Activated CD4-positive, alpha-beta T cell treated with anti-CD3 and anti-CD28 coated beads, Interleukin-2, amount 50 U/mL, for 1 hour (primary cell): ENCODE measurements at regions not wholly inside any gene's neighbourhood (a gene's known extent, or its start where the extent isn't known, plus 50 kb on each side); places are given as distances from the start of the nearest gene placed in this dataset.

Experiments
- DNase-seq: peaks from one replicate; pipeline ENCODE4 v3.0.0-alpha.2; 2020

DNA sequence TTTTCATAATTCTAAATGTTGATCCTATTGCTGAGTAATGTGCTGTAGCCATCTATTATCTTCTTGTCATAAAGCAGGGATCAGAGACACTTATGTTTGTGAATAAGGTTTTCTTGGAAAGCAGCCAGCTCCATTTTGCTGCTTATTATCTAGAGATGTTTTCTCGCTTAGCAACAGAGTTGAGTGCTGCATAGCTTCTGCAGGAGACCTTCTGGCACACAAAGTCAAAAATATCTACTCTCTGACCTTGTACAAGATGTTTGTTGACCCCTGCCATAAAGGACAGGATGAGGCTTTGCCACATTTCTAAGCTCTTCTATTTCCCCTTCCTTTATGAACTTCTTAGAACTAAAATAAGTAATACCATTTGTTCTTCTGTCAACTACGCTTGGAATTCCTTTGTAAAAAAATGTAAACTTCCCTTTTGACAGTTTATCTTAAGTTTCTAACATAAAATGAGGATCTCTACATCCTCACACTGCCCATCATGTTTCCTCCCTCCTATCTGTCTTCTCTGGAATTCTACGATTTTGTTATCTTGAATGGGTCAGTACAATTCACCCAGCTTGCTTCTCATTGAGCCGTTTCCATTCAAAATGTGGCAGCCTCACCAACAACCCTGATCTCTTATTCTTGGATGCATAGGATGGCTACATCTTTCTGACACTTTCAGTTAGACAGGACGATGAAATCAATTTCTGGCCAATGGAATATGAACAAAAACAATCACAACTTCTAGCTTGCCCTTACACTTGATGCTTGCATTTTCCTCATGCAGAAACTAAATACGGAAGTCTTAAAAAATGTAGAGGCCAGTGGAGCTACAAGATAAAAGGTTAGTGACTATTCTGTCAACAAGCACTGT is 1377.0 kb downstream of the SUCLG1 start:
- no peak for DNase-seq

DNA sequence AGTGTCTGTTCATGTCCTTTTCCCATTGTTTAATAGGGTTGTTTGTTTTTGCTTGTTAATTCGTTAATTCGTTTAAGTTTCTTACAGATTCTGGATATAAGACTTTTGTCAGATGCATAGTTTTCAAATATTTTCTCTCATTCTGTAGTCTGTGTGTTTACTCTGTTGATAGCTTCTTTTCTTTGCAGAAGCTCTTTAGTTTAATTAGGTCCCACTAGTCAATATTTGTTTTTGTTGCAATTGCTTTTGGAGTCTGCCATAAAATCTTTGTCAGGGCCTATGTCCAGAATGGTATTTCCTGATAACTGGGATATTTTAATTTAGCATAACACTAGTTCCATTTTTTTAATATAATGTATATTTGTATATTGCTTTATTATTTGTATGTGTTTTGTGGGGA is 1380.1 kb downstream of the SUCLG1 start:
- no peak for DNase-seq

DNA sequence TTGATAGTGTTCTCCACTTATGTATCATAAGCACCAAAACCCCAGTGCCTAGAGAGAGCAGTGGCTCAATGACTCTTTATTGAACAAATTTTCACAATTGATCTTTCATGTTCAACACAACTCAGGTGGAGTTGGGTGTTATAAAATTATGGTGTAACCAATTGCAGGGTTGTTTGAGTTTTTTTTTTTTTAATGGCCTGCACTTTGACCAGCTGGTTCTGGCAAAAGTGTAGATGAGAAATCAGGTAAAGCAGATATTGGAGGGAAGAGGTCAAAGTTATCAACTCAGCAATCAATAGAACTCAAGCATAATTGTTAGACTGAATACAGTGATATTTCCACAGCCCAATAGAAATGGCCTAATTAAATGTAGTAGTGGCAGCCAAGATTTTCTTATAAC is 1386.3 kb downstream of the SUCLG1 start:
- no peak for DNase-seq

DNA sequence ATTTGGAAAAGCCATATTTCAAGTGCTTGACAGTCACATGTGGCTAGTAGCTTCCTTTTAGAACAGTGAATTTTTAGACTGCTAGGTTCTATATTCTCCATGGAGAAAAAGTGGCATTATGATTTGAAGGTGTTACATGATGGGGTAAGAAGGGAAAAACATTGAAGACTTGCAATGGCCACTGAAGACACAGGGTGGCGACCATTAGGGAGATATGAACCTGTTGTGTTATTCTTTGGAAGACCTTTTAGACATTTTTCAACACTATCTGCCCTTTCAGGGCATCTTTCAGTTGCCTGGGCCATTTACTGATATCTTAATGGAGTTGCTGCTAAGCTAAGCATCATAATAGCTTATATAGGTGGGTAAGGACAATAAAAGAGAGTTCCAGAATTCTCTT is 1387.2 kb downstream of the SUCLG1 start:
- DNase-seq, result no peak

- DNase-seq, result no peak
Observed at GRCh38 chr2:83071352-83071751, 1387.7 kb downstream of the SUCLG1 start.

- DNase-seq, result no peak
Observed at GRCh38 chr2:83069724-83070123, 1389.4 kb downstream of the SUCLG1 start.

DNA sequence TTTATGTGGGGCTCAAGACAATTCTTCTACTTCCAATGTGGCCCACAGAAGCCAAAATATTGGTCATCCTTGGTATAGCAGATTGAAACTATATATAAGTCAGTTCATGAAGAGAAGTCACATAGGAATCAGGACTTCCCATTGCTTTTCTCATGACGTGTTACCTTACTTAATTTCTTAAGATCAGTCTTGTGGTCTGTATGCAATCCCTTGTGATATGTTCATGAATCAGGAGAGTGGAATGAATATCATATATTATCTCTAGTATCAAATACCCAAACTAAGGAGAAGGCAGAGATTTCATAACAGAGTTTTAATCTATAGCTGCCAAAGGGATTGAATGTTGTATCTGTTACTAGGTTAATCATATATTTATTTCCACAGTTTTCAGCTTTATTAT is 1390.4 kb downstream of the SUCLG1 start:
- DNase-seq, result no peak

- DNase-seq, result no peak
Observed at GRCh38 chr2:83067947-83068346, 1391.1 kb downstream of the SUCLG1 start.

GRCh38 chr2:83063933-83064332 is 1395.1 kb downstream of the SUCLG1 start:
- no peak for DNase-seq

DNA sequence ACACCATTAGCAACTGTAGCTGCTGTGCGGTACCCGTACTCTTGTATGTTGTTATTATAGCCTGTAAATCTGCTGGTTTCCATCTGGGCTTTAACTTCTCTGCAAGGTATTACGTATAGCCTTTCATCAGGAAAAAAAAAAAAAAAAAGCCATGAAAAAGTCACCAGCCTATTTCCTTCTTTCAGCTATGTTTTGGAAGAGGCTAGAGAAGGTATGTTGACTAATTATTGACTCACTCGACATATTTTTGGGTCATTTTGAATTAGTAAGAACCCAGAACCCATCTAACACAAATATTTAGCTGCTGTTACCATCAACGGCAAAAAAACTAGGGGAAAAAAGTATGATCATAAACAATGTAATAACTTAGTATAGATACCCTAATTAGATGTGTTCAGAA is 1395.6 kb downstream of the SUCLG1 start:
- DNase-seq, result no peak

- DNase-seq, result no peak
Observed at GRCh38 chr2:83058683-83059082, 1400.4 kb downstream of the SUCLG1 start.

GRCh38 chr2:83055376-83056010 is 1403.6 kb downstream of the SUCLG1 start:
- no peak for DNase-seq

GRCh38 chr2:83054751-83055150 is 1404.3 kb downstream of the SUCLG1 start:
- DNase-seq, result no peak

GRCh38 chr2:83051538-83052170 is 1407.4 kb downstream of the SUCLG1 start:
- no peak for DNase-seq

DNA sequence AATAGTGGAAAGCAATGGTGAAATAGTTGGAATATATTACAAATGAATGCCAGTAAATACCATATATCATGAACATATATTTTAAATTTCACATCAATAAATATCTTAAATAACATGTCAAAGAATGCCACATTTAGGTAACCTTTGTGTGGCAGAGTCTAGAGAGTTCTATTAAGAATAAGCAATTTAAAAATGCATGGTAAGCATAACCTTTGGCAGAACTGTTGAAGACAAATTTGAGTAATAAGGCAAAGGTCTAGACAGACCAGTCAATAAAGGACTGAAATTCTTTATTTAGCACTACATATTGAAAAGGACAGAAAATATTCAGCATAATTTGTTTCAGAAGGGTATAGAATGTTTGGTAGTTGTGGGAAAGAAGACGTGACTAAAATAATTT is 1417.0 kb downstream of the SUCLG1 start:
- no peak for DNase-seq

DNA sequence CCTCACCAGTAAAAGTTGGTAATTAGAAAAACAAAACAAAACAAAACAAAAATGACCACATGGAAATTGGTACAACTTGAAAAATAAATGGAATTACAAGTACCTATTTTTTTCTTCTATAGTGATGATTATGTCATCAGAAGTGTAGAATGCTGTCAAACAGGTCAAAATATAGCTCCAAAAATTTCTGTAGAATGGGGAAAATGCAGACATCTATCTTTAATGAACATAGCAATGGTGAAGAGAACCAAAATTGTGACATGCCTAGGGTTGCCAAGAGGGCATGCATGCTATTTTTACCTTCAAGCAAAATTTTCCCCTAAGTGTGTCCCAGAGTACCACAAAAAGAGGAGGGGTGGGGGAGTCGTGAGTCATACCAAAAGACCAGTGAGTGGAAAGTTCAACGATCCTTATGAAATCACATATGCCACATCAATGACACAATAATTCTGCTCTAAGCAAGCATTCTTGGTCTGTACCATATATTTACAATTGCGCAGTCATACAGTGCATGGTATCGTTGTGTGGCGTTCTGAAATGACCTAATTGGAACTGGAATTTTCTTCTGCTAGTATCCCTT is 1436.4 kb downstream of the SUCLG1 start:
- DNase-seq, result no peak

DNA sequence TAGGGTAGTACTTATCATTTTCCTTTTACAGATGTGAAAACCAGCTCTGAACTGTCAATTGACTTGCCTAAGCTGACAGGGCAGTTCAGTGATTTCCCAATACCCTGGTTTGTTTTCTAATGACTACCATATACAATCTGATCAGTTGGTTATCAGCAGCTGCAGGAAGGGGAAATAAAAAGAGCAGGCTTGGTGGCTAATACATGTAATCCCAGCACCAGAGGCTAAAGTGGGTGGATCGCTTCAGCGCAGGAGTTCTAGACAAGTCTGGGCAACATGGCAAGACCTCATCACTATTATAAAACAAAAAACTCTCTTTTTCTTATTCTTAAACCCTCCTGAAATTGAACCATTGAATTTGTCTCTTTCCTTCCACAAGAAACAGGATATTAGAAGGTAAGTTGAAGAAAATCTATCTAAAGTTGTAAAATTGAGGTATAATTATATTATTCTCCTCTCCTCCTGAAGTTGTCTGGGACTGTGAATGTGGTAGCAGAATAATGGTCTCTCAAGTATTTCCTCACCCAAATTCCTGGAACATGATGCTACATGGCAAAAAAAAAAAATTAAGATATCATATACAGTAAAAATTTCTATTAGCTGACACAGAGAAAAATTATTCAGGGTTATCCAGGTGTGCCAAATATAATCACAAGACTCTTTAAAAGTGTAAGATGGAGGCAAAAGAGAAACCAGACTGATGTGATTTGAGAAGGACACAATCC is 1441.6 kb downstream of the SUCLG1 start:
- DNase-seq, result no peak

DNA sequence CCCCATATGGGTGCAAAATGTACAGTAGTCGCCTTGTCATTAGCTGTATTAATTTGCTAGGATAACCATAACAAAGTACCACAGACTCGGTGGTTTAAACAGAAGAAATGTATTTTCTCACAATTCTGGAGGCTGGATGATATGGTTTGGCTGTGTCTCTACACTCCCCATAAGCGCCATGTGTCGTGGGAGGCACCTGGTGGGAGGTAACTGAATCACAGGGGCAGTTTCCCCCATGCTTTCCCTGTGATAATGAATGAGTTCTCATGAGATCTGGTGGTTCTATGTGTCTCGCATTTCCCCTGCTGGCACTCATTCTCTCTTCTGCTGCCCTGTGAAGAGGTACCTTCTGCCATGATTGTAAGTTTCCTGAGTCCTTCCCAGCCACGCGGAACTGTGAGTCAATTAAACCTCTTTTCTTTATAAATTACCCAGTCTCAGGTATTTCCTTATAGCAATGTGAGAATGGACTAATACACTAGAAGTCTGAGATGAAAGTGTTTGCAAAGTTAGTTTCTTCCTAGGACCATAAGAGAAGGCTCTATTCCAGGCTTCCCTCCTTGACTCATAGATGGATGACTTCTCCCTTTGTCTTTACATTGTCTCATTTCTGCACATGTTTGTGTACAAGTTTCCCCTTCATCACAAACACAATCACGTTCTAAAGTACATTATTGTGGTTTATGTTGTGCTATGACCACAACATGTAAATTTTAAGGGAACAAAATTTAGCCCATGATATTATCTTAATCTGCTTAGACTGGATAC is 1442.6 kb downstream of the SUCLG1 start:
- no peak for DNase-seq

- no peak for DNase-seq
Observed at GRCh38 chr2:83015900-83016299, 1443.2 kb downstream of the SUCLG1 start.

GRCh38 chr2:83015035-83015715 is 1443.9 kb downstream of the SUCLG1 start:
- no peak for DNase-seq

GRCh38 chr2:83014462-83014861 is 1444.6 kb downstream of the SUCLG1 start:
- no peak for DNase-seq

DNA sequence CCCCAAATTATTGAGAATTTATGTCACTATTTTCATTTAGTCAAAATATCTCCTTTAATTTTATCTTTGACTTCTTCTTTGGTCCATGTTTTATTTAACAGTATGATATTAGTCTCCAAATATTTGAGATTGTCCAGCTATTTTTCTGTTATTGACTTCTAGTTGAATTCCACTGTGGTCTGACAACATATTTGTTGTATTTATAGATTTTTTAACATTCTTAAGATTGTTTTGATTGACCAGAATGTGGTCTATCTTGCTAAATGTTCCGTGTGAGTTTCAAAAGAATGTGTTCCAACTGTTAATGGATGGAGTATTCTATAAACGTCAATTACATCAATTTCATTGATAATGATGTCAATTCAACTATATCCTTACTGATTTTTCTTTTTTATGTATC is 1452.1 kb downstream of the SUCLG1 start:
- no peak for DNase-seq
